GM10266 (cell line): ENCODE measurements at regions not wholly inside any gene's neighbourhood (a gene's known extent, or its start where the extent isn't known, plus 50 kb on each side); places are given as distances from the start of the nearest gene placed in this dataset.

ENCODE experiments used
- DNase-seq: peaks from one replicate; pipeline ENCODE4 v3.0.0; 2012; ENCODE audit errors: extremely low spot score
- TF ChIP-seq, protein P1 (sequence below): IDR thresholded peaks from 2 replicates; pipeline ENCODE4 v1.5.1; 2012; ENCODE audit warnings: mild to moderate bottlenecking, low read depth; ENCODE audit not compliant: control insufficient read depth, insufficient read depth; ENCODE audit errors: missing control alignments

DNA sequence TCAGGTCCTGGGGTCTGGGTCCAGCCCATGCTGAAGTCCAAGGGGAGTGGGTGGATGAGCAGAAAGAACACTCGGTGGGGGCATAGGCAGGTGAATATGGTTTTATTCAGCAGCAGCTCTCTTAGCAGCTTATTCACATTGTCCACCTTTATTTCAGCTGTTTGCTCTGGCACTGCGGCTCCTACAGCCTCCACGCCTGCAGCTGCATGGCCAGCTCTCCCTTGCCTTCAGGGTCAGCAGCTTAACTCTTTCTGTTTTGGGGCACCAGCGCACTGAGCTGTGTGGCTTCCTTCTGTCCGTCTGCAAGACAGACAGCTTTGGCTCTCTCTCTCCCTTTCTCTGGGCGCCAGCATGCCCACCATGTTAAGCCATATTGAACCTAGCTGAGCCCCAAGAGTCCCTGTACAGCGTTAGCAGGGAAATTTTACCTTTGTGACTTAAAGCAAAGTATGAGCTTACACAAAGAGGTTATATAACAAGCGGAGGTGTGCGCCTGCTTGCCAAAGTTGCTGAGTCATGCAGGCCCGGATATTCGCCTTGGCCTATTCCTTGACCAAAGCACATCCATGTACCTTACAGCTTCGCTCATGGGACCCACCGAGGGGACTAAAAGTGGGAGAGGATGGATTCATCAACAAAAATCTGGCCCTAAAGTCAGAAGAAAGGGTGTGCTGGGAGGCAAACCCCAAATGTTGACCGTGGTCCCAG lies 170.1 kb upstream of the PFN2 start:
- no peak for DNase-seq
- TF ChIP-seq, protein P1, sequence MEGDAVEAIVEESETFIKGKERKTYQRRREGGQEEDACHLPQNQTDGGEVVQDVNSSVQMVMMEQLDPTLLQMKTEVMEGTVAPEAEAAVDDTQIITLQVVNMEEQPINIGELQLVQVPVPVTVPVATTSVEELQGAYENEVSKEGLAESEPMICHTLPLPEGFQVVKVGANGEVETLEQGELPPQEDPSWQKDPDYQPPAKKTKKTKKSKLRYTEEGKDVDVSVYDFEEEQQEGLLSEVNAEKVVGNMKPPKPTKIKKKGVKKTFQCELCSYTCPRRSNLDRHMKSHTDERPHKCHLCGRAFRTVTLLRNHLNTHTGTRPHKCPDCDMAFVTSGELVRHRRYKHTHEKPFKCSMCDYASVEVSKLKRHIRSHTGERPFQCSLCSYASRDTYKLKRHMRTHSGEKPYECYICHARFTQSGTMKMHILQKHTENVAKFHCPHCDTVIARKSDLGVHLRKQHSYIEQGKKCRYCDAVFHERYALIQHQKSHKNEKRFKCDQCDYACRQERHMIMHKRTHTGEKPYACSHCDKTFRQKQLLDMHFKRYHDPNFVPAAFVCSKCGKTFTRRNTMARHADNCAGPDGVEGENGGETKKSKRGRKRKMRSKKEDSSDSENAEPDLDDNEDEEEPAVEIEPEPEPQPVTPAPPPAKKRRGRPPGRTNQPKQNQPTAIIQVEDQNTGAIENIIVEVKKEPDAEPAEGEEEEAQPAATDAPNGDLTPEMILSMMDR = no peak

DNA sequence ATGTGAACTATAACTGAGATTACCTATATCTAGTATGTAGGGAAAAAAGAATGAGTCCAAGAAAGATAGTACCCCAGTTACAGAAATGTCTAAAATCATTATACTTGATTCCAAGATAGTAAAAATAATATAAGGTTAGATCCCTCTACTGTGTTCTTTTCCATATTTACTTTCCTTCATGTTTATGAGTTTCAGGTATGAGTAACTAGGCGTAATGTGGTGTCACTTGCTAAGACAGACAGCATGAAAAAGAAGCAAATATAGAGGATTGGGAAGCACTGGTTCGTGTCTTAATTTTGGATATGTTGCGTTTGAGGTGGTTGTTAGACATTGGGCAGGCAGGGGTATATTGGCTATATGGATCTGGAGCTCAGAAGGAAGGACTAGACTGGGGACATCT lies 168.1 kb upstream of the PFN2 start:
- DNase-seq = no peak
- TF ChIP-seq, protein P1 = no peak

- no peak for DNase-seq
- TF ChIP-seq, protein P1 = no peak
Observed at GRCh38 chr3:150136242-150136641, 165.5 kb upstream of the PFN2 start.

- no peak for DNase-seq
- TF ChIP-seq, protein P1 = no peak
Observed at GRCh38 chr3:150135287-150135721, 164.6 kb upstream of the PFN2 start.

GRCh38 chr3:150133293-150133692 lies 162.6 kb upstream of the PFN2 start:
- DNase-seq = no peak
- TF ChIP-seq, protein P1 = no peak

DNA sequence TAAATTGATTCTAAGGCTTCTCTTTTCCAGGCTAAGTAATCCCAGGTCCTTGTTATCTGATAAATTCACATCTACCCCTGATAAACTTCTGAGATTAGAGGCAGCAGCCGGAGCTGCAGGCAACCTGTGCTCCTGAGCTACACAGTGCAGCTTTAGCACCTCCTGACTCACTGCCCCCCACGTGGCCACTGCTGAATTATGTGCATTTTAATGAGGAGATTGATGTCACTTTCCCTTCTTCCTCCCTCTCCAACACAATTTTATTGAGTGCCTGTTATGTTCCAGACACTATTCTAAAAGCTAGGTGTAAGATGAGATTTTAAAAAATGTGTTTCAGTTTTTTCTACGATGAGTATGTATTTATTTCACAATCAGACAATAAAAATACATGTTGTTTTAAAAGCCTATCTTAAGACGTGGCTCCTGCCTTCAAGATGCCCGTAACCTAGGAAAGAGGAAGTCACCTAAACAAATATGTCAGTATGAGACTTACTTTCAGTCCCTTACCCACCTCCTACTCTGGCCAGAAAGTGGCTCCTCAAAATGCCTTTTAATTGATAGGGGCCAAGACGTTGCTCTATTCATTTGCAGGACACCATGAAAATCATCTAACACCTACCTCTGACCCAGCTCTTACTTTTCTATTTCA lies 161.5 kb upstream of the PFN2 start:
- DNase-seq = no peak
- TF ChIP-seq, protein P1 = no peak

GRCh38 chr3:150131663-150132062 lies 161.0 kb upstream of the PFN2 start:
- DNase-seq = no peak
- TF ChIP-seq, protein P1 = no peak
